ENCODE measurements at regions not wholly inside any gene's neighbourhood (a gene's known extent, or its start where the extent isn't known, plus 50 kb on each side); places are given as distances from the start of the nearest gene placed in this dataset.

DNA sequence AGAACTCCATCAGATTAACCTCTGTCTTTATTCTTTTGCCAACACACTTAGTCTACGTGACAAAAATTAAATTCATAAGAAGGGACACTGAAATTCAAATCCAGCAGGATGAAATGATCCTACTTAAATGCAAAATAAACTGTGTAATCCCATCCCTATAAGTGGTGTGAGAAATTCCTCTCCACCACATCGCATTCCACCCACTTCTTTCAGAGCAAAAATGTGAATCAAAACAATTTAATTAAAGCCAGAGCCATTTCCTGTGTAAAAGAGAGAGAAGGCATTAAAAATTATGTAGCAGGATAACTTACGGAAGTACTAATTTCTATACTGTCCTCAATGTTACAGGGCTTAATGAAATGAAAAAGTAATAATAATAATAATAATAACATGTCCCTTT is 844.3 kb downstream of the GALC start:
- no peak for DNase-seq (ENCODE audit: low read depth, low spot score)
- ChIA-PET POLR2A (no interaction called here), CTCF (no interaction called here)
- H3K4me3 ChIP-seq (ENCODE audit: low read depth, low read length): no peak overlapping the region
- TF ChIP-seq, protein P1, sequence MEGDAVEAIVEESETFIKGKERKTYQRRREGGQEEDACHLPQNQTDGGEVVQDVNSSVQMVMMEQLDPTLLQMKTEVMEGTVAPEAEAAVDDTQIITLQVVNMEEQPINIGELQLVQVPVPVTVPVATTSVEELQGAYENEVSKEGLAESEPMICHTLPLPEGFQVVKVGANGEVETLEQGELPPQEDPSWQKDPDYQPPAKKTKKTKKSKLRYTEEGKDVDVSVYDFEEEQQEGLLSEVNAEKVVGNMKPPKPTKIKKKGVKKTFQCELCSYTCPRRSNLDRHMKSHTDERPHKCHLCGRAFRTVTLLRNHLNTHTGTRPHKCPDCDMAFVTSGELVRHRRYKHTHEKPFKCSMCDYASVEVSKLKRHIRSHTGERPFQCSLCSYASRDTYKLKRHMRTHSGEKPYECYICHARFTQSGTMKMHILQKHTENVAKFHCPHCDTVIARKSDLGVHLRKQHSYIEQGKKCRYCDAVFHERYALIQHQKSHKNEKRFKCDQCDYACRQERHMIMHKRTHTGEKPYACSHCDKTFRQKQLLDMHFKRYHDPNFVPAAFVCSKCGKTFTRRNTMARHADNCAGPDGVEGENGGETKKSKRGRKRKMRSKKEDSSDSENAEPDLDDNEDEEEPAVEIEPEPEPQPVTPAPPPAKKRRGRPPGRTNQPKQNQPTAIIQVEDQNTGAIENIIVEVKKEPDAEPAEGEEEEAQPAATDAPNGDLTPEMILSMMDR (IDR thresholded peaks at IDR 0.05; ENCODE audit: insufficient read depth, low read length, missing control alignments): no peak

DNA sequence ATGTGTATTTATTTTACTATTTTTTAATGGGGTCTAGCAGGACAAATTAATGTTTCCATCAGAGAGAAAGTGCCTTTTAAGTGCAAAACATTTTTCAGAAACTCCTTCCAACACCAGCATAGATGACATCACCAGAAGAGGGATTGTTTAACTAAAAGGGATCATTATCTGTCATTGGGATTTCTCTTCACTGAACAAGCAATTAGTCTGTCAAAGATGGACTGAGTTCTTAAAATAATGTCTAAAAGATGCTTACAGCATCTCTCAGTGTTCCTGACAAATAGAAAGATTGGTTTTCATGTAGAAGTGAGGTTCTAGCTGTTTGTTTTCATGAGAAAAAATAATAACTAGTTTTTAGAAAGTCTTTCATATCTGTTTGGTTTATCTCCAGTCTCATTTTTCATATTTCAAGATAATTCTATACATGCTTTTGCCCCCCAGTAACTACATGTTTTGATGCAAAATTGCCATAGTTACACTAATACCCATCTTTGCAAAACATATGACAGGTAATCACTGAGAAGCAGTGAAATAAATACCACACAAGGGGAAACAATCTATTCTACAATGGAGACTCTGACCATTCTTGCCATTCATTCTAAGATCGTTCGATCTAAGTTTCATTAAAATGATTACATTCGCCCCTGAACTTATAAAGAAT is 850.3 kb downstream of the GALC start:
- DNase-seq (ENCODE audit: low read depth, low spot score): no peak
- ChIA-PET CTCF (no interaction called here), POLR2A (no interaction called here)
- no peak overlapping the region for H3K4me3 ChIP-seq (ENCODE audit: low read depth, low read length)
- TF ChIP-seq, protein P1 (IDR thresholded peaks at IDR 0.05; ENCODE audit: insufficient read depth, low read length, missing control alignments): no peak

DNA sequence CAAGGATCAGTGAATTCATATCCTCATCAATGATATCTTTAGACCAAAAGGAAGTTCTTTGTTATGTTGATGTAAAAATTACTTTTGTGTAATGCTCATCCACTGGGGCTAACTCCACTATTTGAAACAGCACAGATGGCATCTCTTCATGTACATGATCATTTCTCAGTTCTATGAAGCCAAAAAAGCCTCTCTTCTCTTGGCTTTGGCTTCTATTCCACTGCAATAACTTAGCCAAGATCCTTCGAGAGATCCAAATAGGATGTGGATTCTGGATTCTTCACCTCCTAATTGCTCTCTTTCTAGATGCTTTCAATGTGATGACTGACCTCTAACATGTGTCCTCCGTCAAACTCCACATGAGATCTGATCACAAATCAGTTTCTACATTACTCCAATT is 851.2 kb downstream of the GALC start:
- POLR2A ChIA-PET: no interaction called here
- H3K4me3 ChIP-seq (ENCODE audit: low read depth, low read length): no peak overlapping the region
- CTCF ChIA-PET: no interaction called here
- no peak for DNase-seq (ENCODE audit: low read depth, low spot score)
- TF ChIP-seq, protein P1 (IDR thresholded peaks at IDR 0.05; ENCODE audit: insufficient read depth, low read length, missing control alignments): no peak

DNA sequence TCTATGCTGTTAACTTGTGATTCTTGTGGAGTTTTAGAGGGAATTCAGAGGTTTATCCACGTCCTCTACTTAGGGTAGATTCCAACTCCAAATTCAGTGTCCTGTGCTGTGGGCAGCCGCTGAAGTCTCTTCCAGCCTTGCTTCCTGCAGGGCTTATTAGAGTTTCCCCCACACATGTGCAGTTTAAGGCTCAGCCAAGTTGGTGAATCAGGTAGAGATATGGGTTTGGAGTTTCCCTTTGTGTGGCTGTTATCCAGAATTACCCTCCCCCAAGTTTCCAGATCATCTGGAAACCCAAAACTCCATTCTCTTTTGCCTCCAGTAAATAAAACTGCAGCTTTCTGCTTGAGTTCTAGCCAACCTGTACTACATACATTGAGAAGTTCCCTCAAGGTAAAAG is 853.7 kb downstream of the GALC start:
- TF ChIP-seq, protein P1 (IDR thresholded peaks at IDR 0.05; ENCODE audit: insufficient read depth, low read length, missing control alignments): no peak
- no peak overlapping the region for H3K4me3 ChIP-seq (ENCODE audit: low read depth, low read length)
- POLR2A ChIA-PET: no interaction called here
- CTCF ChIA-PET: no interaction called here
- DNase-seq (ENCODE audit: low read depth, low spot score): no peak

DNA sequence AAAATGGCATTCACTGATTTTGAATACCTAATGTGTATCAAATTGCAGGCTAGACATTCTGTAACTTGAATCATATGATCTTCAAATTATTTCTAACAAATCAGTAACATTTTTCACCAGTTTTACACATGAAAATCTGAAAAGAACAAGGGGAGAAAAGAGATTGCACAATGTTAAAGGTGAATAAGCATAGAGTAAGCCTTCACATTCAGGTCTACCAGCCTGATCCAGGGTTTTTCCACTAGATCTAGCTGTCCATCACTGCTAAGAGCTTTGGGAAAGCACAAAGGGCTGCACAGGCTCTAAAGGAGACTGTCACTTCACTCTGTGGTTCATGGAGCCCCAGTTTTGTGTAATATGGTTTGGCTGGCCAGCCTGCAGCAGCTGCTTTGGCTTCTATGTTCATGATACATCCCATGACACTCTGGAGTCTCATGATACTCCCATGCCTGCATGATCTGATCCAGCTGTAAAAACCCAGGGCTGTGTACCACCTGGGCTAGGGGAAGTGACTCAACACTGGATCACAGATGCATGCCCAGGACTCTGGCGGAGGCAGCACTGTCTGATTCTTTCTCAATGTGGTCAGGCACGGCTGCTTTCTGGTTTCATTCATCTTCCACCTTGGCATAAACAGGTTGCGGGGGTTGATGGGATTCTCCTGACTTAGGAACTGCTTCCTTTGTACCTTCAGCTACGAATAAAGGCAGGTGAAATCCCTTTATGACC is 859.7 kb downstream of the GALC start:
- POLR2A ChIA-PET: interaction anchor here (0.6 kb wide), 1 partner anchor 136 kb away, joined by 4 read pairs; no protein-coding TSS in a partner anchor
- DNase-seq (ENCODE audit: low read depth, low spot score): no peak

DNA sequence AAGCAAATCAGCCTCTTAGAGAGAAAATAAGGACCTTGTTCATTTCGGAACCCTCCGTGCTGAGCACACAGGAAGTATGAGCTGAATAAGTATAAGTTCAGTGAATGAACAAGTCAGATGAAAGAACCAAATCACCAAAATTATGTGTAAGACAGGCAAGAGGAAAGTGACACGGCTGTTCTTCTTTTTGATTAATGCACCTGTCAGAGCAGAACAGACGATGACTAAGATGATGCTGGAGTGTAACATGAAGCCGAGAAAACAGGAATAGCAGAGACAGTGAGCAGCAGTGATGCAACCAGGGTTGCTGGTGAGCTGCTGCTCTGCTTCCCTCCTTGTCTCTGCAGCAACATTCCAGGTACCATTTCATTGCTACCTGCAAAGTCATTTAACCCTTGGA is 861.1 kb downstream of the GALC start:
- no peak overlapping the region for H3K4me3 ChIP-seq (ENCODE audit: low read depth, low read length)
- ChIA-PET POLR2A (interaction anchor here (0.6 kb wide), 1 partner anchor 1898 kb away, joined by 3 read pairs; no protein-coding TSS in a partner anchor), CTCF (no interaction called here)
- no peak for DNase-seq (ENCODE audit: low read depth, low spot score)
- TF ChIP-seq, protein P1 (IDR thresholded peaks at IDR 0.05; ENCODE audit: insufficient read depth, low read length, missing control alignments): no peak

More for the DNA sequence above, 859.7 kb downstream of the GALC start:
- TF ChIP-seq, protein P1 (IDR thresholded peaks at IDR 0.05; ENCODE audit: insufficient read depth, low read length, missing control alignments): no peak
- H3K4me3 ChIP-seq (ENCODE audit: low read depth, low read length): no peak overlapping the region
- CTCF ChIA-PET: no interaction called here

Data from AG04449 (cell line).